DOHH2 (cell line): ENCODE measurements at regions not wholly inside any gene's neighbourhood (a gene's known extent, or its start where the extent isn't known, plus 50 kb on each side); places are given as distances from the start of the nearest gene placed in this dataset.

Source experiments
- H3F3A ChIP-seq: fragments of 200-600 bp; sonication (generic), shearing (Covaris generic); 2 replicates; pipeline ENCODE4 v1.6.0; 2016; ENCODE audit warnings: antibody characterized with exemption, mild to moderate bottlenecking; ENCODE audit not compliant: control insufficient read depth, insufficient read depth
- H3K27ac ChIP-seq: fragments of 200-600 bp; sonication (generic); 2 replicates; pipeline ENCODE4 v1.5.1; 2014; ENCODE audit warnings: low read depth, mild to moderate bottlenecking, low read length, moderate library complexity
- H3K27me3 ChIP-seq: fragments of 200-600 bp; sonication (generic); 2 replicates; pipeline ENCODE4 v1.6.1; 2014; ENCODE audit warnings: mild to moderate bottlenecking, low read length, mixed read lengths; ENCODE audit not compliant: control insufficient read depth
- H3K36me3 ChIP-seq: fragments of 200-600 bp; sonication (generic); 2 replicates; pipeline ENCODE4 v1.6.1; 2014; ENCODE audit warnings: mild to moderate bottlenecking, low read length, moderate library complexity, mixed read lengths; ENCODE audit not compliant: control insufficient read depth
- H3K4me1 ChIP-seq: fragments of 200-600 bp; sonication (generic); 2 replicates; pipeline ENCODE4 v1.6.1; 2014; ENCODE audit warnings: mild to moderate bottlenecking, low read length, mixed read lengths; ENCODE audit not compliant: control insufficient read depth
- H3K4me2 ChIP-seq: fragments of 200-600 bp; sonication (generic); 2 replicates; pipeline ENCODE4 v1.6.0; 2014; ENCODE audit warnings: mild to moderate bottlenecking, low read length, moderate library complexity
- H3K4me3 ChIP-seq: fragments of 200-600 bp; sonication (generic); 2 replicates; pipeline ENCODE4 v1.5.1; 2014; ENCODE audit warnings: mild to moderate bottlenecking, low read length, mixed read lengths
- H3K79me2 ChIP-seq: fragments of 200-600 bp; sonication (generic); 2 replicates; pipeline ENCODE4 v1.6.1; 2014; ENCODE audit warnings: mild to moderate bottlenecking, low read length, mixed read lengths; ENCODE audit not compliant: control insufficient read depth
- H3K9me2 ChIP-seq: fragments of 200-600 bp; sonication (generic); replicated peaks from 2 replicates; pipeline ENCODE4 v1.6.1; 2014; ENCODE audit warnings: mild to moderate bottlenecking, low read length, mixed read lengths; ENCODE audit not compliant: control insufficient read depth
- H3K9me3 ChIP-seq: fragments of 200-600 bp; sonication (generic); 2 replicates; pipeline ENCODE4 v1.6.1; 2014; ENCODE audit warnings: antibody characterized with exemption, low read length, mixed read lengths; ENCODE audit not compliant: control insufficient read depth, insufficient read depth
- H4K20me1 ChIP-seq: fragments of 200-600 bp; sonication (generic); 2 replicates; pipeline ENCODE4 v1.6.0; 2014; ENCODE audit warnings: low read depth, mild to moderate bottlenecking, antibody characterized with exemption, low read length, moderate library complexity; ENCODE audit not compliant: control insufficient read depth, insufficient read depth
- EZH2phosphoT487 ChIP-seq: fragments of 200-600 bp; sonication (generic); IDR thresholded peaks from 2 replicates; pipeline ENCODE4 v1.6.1; 2017; ENCODE audit warnings: borderline replicate concordance, mild to moderate bottlenecking, antibody characterized with exemption, low read length, moderate library complexity, mixed read lengths
- TF ChIP-seq, protein P1 (sequence below): fragments of 200-600 bp; sonication (generic); IDR thresholded peaks from one replicate; pipeline ENCODE4 v1.5.1; 2014; ENCODE audit warnings: antibody characterized with exemption, mild to moderate bottlenecking, low read depth, low read length; ENCODE audit not compliant: poor library complexity, severe bottlenecking

DNA sequence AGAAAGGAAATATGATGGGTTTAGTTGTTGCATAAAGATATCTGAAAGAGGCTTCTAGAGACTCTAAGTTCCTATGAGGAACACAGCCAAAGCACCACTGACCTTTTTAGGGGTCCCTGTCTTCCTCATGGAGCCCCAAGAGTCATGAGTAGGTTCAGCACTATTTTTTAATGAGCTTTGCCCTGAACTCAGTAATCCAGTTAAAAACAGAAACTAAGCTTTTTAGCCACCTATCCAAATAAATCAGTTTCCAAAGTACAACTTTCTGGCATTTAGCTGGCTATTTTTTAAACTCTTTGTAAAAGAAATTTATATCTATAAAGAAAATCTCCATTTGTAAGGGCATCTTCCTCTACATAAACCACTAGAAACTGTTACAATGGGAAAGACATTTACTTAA, 241.8 kb upstream of the UBASH3B start:
- H3K9me2 ChIP-seq: no peaks in the 10 kb centered on the region
- H3K4me2 ChIP-seq: no peak overlapping the region
- TF ChIP-seq, protein P1, sequence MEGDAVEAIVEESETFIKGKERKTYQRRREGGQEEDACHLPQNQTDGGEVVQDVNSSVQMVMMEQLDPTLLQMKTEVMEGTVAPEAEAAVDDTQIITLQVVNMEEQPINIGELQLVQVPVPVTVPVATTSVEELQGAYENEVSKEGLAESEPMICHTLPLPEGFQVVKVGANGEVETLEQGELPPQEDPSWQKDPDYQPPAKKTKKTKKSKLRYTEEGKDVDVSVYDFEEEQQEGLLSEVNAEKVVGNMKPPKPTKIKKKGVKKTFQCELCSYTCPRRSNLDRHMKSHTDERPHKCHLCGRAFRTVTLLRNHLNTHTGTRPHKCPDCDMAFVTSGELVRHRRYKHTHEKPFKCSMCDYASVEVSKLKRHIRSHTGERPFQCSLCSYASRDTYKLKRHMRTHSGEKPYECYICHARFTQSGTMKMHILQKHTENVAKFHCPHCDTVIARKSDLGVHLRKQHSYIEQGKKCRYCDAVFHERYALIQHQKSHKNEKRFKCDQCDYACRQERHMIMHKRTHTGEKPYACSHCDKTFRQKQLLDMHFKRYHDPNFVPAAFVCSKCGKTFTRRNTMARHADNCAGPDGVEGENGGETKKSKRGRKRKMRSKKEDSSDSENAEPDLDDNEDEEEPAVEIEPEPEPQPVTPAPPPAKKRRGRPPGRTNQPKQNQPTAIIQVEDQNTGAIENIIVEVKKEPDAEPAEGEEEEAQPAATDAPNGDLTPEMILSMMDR: no peak
- no peak for TF ChIP-seq EZH2phosphoT487
- H3K36me3 ChIP-seq: no peaks in the 10 kb centered on the region
- H3K9me3 ChIP-seq: no peaks in the 10 kb centered on the region
- no peaks in the 10 kb centered on the region for H4K20me1 ChIP-seq
- H3K79me2 ChIP-seq: no peaks in the 10 kb centered on the region
- H3K4me1 ChIP-seq: no peaks in the 10 kb centered on the region
- H3K27me3 ChIP-seq: no peaks in the 10 kb centered on the region; the same call in 1 of the 2 replicates
- no peaks in the 10 kb centered on the region for H3F3A ChIP-seq
- H3K27ac ChIP-seq: no peak overlapping the region
- no peak overlapping the region for H3K4me3 ChIP-seq

DNA sequence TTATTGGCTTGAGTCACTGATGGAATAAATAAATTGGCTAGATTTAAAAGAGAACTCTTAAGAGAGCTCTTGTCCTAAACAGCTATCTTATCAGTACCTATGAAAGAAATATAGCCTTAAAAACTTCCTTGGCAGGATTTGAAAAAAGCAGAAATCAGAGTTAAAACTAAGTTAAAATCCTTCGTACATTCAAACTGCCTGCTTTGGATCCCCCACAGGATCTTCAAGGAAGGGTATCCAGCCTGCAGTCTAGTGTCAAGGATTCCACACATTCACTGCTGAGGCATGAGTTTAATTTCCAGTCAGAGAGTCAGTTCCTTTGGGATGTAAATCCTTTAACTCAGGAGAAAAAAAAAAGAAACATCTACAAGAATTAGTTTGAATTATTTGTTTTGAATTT, 242.9 kb upstream of the UBASH3B start:
- Histone ChIP-seq H3K4me2 (no peak overlapping the region), H3K36me3 (no peaks in the 10 kb centered on the region), H3F3A (no peaks in the 10 kb centered on the region), H3K9me3 (no peaks in the 10 kb centered on the region), H3K79me2 (no peaks in the 10 kb centered on the region), H3K27me3 (no peaks in the 10 kb centered on the region; the same call in 1 of the 2 replicates), H3K9me2 (no peaks in the 10 kb centered on the region), H3K4me1 (no peaks in the 10 kb centered on the region), H3K27ac (no peak overlapping the region), H4K20me1 (no peaks in the 10 kb centered on the region), H3K4me3 (no peak overlapping the region)
- TF ChIP-seq, protein P1: no peak
- TF ChIP-seq EZH2phosphoT487: no peak

DNA sequence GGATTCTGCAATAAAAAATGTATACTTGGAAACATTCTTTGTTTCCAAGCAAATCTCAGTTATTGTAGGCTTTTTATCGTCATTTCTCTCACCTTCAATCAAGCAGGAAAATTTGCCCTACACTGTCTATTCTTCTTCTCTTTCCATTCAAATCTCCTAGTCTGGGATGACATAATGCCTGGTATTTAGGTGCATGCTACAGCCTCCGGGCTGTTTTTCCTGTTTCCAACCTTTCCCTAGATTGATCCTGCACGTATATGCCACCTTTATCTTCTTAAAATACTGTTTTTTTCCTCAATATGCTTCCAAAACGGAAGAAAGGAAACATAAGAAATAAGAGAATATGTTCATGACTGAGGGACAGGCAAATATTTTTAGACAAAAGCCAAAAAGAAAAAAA, 249.1 kb upstream of the UBASH3B start:
- Histone ChIP-seq H3F3A (no peaks in the 10 kb centered on the region), H3K4me2 (no peak overlapping the region), H3K4me3 (no peak overlapping the region), H3K79me2 (no peaks in the 10 kb centered on the region), H3K4me1 (no peaks in the 10 kb centered on the region), H3K9me2 (no peaks in the 10 kb centered on the region), H3K27ac (no peak overlapping the region), H3K9me3 (no peaks in the 10 kb centered on the region), H3K36me3 (no peaks in the 10 kb centered on the region), H4K20me1 (no peaks in the 10 kb centered on the region), H3K27me3 (no peaks in the 10 kb centered on the region; the same call in 1 of the 2 replicates)
- TF ChIP-seq, protein P1: no peak
- no peak for TF ChIP-seq EZH2phosphoT487
